SK-N-SH (cell line): ENCODE measurements at regions not wholly inside any gene's neighbourhood (a gene's known extent, or its start where the extent isn't known, plus 50 kb on each side); places are given as distances from the start of the nearest gene placed in this dataset.

ENCODE experiments used
- CTCF ChIA-PET: fragments of 300-600, 350-600 bp; formaldehyde crosslinking; extraction: SDS; loops from one replicate; lab custom pipeline; 2021; lab: Yijun Ruan, JAX
- POLR2A ChIA-PET: fragments of 350-600 bp; sonication (Branson Sonifier 250); formaldehyde crosslinking; extraction: SDS; loops from one replicate; lab custom pipeline; 2020; ENCODE audit warnings: antibody characterized with exemption, inconsistent platforms; lab: Yijun Ruan, JAX
- DNase-seq: peaks from one replicate; pipeline ENCODE4 v3.0.0; 2012
- H2AFZ ChIP-seq: fragments of 200-600 bp; sonication (generic); 2 replicates; pipeline ENCODE4 v1.8.1; 2016; ENCODE audit warnings: antibody characterized with exemption, mild to moderate bottlenecking, low read depth
- H3F3A ChIP-seq: fragments of 200-600 bp; sonication (generic); replicated peaks from 2 replicates; pipeline ENCODE3; 2016; ENCODE audit warnings: antibody characterized with exemption, mild to moderate bottlenecking; ENCODE audit not compliant: insufficient read depth
- H3K27ac ChIP-seq, 2 experiments: fragments of 200-500 bp in 1 of 2; fragments of 200-600 bp in 1 of 2; sonication (Bioruptor generic) in 1 of 2; sonication (generic), shearing (Covaris generic) in 1 of 2; 2 replicates each; pipeline versions ENCODE4 v1.5.1 to v1.6.1; 2014 to 2016; ENCODE audit warnings: low read depth in 2 of 2, inconsistent platforms in 1 of 2, low read length in 1 of 2, mild to moderate bottlenecking in 1 of 2, mixed read lengths in 1 of 2
- H3K27me3 ChIP-seq: fragments of 200-600 bp; sonication (generic), shearing (Covaris generic); 2 replicates; pipeline ENCODE4 v1.6.1; 2016; ENCODE audit warnings: mixed run types; ENCODE audit not compliant: insufficient read depth
- H3K36me3 ChIP-seq, 2 experiments: fragments of 200-500 bp in 1 of 2; fragments of 200-600 bp in 1 of 2; sonication (Bioruptor generic) in 1 of 2; sonication (generic) in 1 of 2; replicated peaks in 1 of 2; 2 replicates each; pipeline versions ENCODE3 to v1.5.1; 2014 to 2016; ENCODE audit warnings: low read length in 1 of 2, mild to moderate bottlenecking in 1 of 2; ENCODE audit not compliant: insufficient read depth in 2 of 2, control insufficient read depth in 1 of 2
- H3K4me1 ChIP-seq, 2 experiments: fragments of 200-500 bp in 1 of 2; fragments of 200-600 bp in 1 of 2; sonication (Bioruptor generic) in 1 of 2; sonication (generic), shearing (Covaris generic) in 1 of 2; 2 replicates each; pipeline versions ENCODE4 v1.5.1 to v1.6.1; 2014 to 2016; ENCODE audit warnings: low read depth in 1 of 2, low read length in 1 of 2, mixed run types in 1 of 2; ENCODE audit not compliant: insufficient read depth in 2 of 2, control insufficient read depth in 1 of 2
- H3K4me2 ChIP-seq: fragments of 200-600 bp; sonication (generic), shearing (Covaris generic); 2 replicates; pipeline ENCODE4 v1.6.1; 2017; ENCODE audit warnings: mixed run types
- H3K4me3 ChIP-seq, 2 experiments: fragments of 200-500 bp in 1 of 2; fragments of 200-600 bp in 1 of 2; sonication (Bioruptor generic) in 1 of 2; sonication (generic), shearing (Covaris generic) in 1 of 2; 2 replicates each; pipeline versions ENCODE4 v1.5.1 to v1.8.1; 2014 to 2016; ENCODE audit warnings: low read depth in 2 of 2, inconsistent platforms in 1 of 2, low read length in 1 of 2, mild to moderate bottlenecking in 1 of 2, mixed read lengths in 1 of 2, moderate library complexity in 1 of 2
- H3K79me2 ChIP-seq: fragments of 200-600 bp; sonication (generic); 2 replicates; pipeline ENCODE4 v1.8.1; 2017; ENCODE audit warnings: mild to moderate bottlenecking; ENCODE audit not compliant: insufficient read depth
- H3K9ac ChIP-seq: fragments of 200-600 bp; sonication (generic); 2 replicates; pipeline ENCODE4 v1.6.1; 2017; ENCODE audit warnings: mixed run types
- H3K9me2 ChIP-seq: fragments of 200-600 bp; sonication (generic); 2 replicates; pipeline ENCODE4 v1.6.1; 2017; ENCODE audit warnings: mixed run types
- H3K9me3 ChIP-seq: fragments of 200-600 bp; sonication (generic); 2 replicates; pipeline ENCODE4 v1.6.1; 2017; ENCODE audit warnings: mixed run types, mild to moderate bottlenecking, moderate library complexity
- H4K20me1 ChIP-seq: fragments of 200-600 bp; sonication (generic); 2 replicates; pipeline ENCODE4 v1.6.1; 2017; ENCODE audit warnings: mild to moderate bottlenecking, mixed run types; ENCODE audit not compliant: insufficient read depth
- CTCF ChIP-seq: fragments of 200-600 bp; sonication (generic); IDR thresholded peaks from 2 replicates; pipeline ENCODE4 v1.6.1; 2017; ENCODE audit warnings: antibody characterized with exemption, mild to moderate bottlenecking, moderate library complexity
- EZH2phosphoT487 ChIP-seq: fragments of 200-600 bp; sonication (generic); IDR thresholded peaks from 2 replicates; pipeline ENCODE4 v1.6.1; 2017; ENCODE audit warnings: low read depth, mixed run types, mild to moderate bottlenecking, antibody characterized with exemption, moderate library complexity, borderline replicate concordance
- FOSL2 ChIP-seq: IDR thresholded peaks from 2 replicates; pipeline ENCODE4 v1.4.0; 2012; ENCODE audit warnings: low read depth, mild to moderate bottlenecking, moderate library complexity, borderline replicate concordance
- GABPA ChIP-seq: IDR thresholded peaks from 2 replicates; pipeline ENCODE4 v1.4.0; 2012; ENCODE audit warnings: low read depth, mild to moderate bottlenecking
- GATA2 ChIP-seq: sonication (generic); formaldehyde crosslinking; IDR thresholded peaks from 2 replicates; pipeline ENCODE4 v1.5.0; 2020; ENCODE audit warnings: mild to moderate bottlenecking, missing genetic modification reagents
- MEF2A ChIP-seq: IDR thresholded peaks from 2 replicates; pipeline ENCODE4 v1.4.0; 2012; ENCODE audit warnings: low read depth, borderline replicate concordance
- RCOR1 ChIP-seq: fragments of 150-350 bp; IDR thresholded peaks from 2 replicates; pipeline ENCODE4 v1.6.1; 2017; ENCODE audit warnings: antibody characterized with exemption, low read length
- RFX5 ChIP-seq: IDR thresholded peaks from 2 replicates; pipeline ENCODE4 v1.6.1; 2012; ENCODE audit warnings: mild to moderate bottlenecking, improper control_type of control experiment, low read length
- TEAD4 ChIP-seq: IDR thresholded peaks from 2 replicates; pipeline ENCODE4 v1.4.0; 2012; ENCODE audit warnings: mild to moderate bottlenecking, borderline replicate concordance; ENCODE audit not compliant: insufficient read depth
- YY1 ChIP-seq: IDR thresholded peaks from 2 replicates; pipeline ENCODE4 v1.4.0; 2012; ENCODE audit warnings: low read depth, mild to moderate bottlenecking
- WGBS: methylation state at CpG from one replicate; pipeline ENCODE4 v1.1.6; 2017; ENCODE audit warnings: low lambda C conversion rate; 5-methylcytosine and 5-hydroxymethylcytosine counted together
- TF ChIP-seq, protein P1 (sequence below): fragments of 150-350 bp; IDR thresholded peaks from 2 replicates; pipeline ENCODE4 v1.6.1; 2016; ENCODE audit warnings: mild to moderate bottlenecking, low read depth, low read length
- TF ChIP-seq, protein P2 (sequence below): IDR thresholded peaks from 2 replicates; pipeline ENCODE4 v1.6.1; 2012; ENCODE audit warnings: mild to moderate bottlenecking, low read depth, low read length, moderate library complexity

- no peaks in the 10 kb centered on the region for H3F3A ChIP-seq
- H2AFZ ChIP-seq: no peak overlapping the region
- no peaks in the 10 kb centered on the region for H3K36me3 ChIP-seq
- no peak overlapping the region for H3K9ac ChIP-seq
- TF ChIP-seq YY1 (no peak), GATA2 (CRISPR knock-in tag) (no peak), RFX5 (no peak), CTCF (no peak), EZH2phosphoT487 (no peak), MEF2A (no peak), RCOR1 (no peak), GABPA (no peak), FOSL2 (no peak), TEAD4 (no peak)
- TF ChIP-seq, protein P1, sequence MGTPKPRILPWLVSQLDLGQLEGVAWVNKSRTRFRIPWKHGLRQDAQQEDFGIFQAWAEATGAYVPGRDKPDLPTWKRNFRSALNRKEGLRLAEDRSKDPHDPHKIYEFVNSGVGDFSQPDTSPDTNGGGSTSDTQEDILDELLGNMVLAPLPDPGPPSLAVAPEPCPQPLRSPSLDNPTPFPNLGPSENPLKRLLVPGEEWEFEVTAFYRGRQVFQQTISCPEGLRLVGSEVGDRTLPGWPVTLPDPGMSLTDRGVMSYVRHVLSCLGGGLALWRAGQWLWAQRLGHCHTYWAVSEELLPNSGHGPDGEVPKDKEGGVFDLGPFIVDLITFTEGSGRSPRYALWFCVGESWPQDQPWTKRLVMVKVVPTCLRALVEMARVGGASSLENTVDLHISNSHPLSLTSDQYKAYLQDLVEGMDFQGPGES: no peak
- TF ChIP-seq, protein P2, sequence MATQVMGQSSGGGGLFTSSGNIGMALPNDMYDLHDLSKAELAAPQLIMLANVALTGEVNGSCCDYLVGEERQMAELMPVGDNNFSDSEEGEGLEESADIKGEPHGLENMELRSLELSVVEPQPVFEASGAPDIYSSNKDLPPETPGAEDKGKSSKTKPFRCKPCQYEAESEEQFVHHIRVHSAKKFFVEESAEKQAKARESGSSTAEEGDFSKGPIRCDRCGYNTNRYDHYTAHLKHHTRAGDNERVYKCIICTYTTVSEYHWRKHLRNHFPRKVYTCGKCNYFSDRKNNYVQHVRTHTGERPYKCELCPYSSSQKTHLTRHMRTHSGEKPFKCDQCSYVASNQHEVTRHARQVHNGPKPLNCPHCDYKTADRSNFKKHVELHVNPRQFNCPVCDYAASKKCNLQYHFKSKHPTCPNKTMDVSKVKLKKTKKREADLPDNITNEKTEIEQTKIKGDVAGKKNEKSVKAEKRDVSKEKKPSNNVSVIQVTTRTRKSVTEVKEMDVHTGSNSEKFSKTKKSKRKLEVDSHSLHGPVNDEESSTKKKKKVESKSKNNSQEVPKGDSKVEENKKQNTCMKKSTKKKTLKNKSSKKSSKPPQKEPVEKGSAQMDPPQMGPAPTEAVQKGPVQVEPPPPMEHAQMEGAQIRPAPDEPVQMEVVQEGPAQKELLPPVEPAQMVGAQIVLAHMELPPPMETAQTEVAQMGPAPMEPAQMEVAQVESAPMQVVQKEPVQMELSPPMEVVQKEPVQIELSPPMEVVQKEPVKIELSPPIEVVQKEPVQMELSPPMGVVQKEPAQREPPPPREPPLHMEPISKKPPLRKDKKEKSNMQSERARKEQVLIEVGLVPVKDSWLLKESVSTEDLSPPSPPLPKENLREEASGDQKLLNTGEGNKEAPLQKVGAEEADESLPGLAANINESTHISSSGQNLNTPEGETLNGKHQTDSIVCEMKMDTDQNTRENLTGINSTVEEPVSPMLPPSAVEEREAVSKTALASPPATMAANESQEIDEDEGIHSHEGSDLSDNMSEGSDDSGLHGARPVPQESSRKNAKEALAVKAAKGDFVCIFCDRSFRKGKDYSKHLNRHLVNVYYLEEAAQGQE: no peak
- H4K20me1 ChIP-seq: no peaks in the 10 kb centered on the region
- no peak for DNase-seq
- no peaks in the 10 kb centered on the region for H3K79me2 ChIP-seq
- no peak overlapping the region for H3K4me2 ChIP-seq
- no peak overlapping the region for H3K27ac ChIP-seq
- ChIA-PET POLR2A (no interaction called here), CTCF (no interaction called here)
- no peak overlapping the region for H3K4me3 ChIP-seq
- H3K9me3 ChIP-seq: no peaks in the 10 kb centered on the region
- no peaks in the 10 kb centered on the region for H3K4me1 ChIP-seq
- no peaks in the 10 kb centered on the region for H3K27me3 ChIP-seq
- H3K9me2 ChIP-seq: no peaks in the 10 kb centered on the region
- WGBS: 32% methylated on average over 7 of the region's 7 CpGs
Observed at GRCh38 chr11:82003671-82004515, 729.8 kb downstream of the FAM181B start.
